IMR-90 (cell line): ENCODE measurements at regions not wholly inside any gene's neighbourhood (a gene's known extent, or its start where the extent isn't known, plus 50 kb on each side); places are given as distances from the start of the nearest gene placed in this dataset.

ENCODE experiments used
- BHLHE40 ChIP-seq: fragments of 150-350 bp; IDR thresholded peaks from 2 replicates; pipeline ENCODE4 v1.6.1; 2016; ENCODE audit warnings: mild to moderate bottlenecking, low read depth, low read length
- CEBPB ChIP-seq: IDR thresholded peaks from 2 replicates; pipeline ENCODE4 v1.6.1; 2012; ENCODE audit warnings: low read depth, low read length, improper control_type of control experiment
- CTCF ChIP-seq: conservative IDR thresholded peaks from 2 replicates; pipeline ENCODE4 v1.5.1; 2012; ENCODE audit warnings: mild to moderate bottlenecking, low read depth, low read length, improper control_type of control experiment
- ELK1 ChIP-seq: fragments of 150-350 bp; IDR thresholded peaks from 2 replicates; pipeline ENCODE4 v1.6.1; 2016; ENCODE audit warnings: low read depth, mild to moderate bottlenecking, low read length, moderate library complexity, borderline replicate concordance
- FOS ChIP-seq: fragments of 150-350 bp; IDR thresholded peaks from 2 replicates; pipeline ENCODE4 v1.6.1; 2016; ENCODE audit warnings: low read depth, low read length
- MAFK ChIP-seq: IDR thresholded peaks from 2 replicates; pipeline ENCODE4 v1.6.1; 2012; ENCODE audit warnings: low read depth, low read length, improper control_type of control experiment
- MXI1 ChIP-seq: IDR thresholded peaks from 2 replicates; pipeline ENCODE4 v1.6.1; 2012; ENCODE audit warnings: low read depth, mild to moderate bottlenecking, low read length, moderate library complexity, borderline replicate concordance
- POLR2A ChIP-seq: IDR thresholded peaks from 2 replicates; pipeline ENCODE4 v1.6.1; 2012; ENCODE audit warnings: mild to moderate bottlenecking, low read depth, low read length
- RAD21 ChIP-seq: IDR thresholded peaks from 2 replicates; pipeline ENCODE4 v1.6.1; 2012; ENCODE audit warnings: low read length, improper control_type of control experiment
- RFX5 ChIP-seq: IDR thresholded peaks from 2 replicates; pipeline ENCODE4 v1.8.0; 2012; ENCODE audit warnings: low read depth, mild to moderate bottlenecking, low read length, moderate library complexity
- USF2 ChIP-seq: fragments of 150-350 bp; IDR thresholded peaks from 2 replicates; pipeline ENCODE4 v1.6.1; 2017; ENCODE audit warnings: mild to moderate bottlenecking, antibody characterized with exemption, low read length, low read depth

- 0 out of 2 replicates have a peak, but pooled peaks have one; percentile 18 for TF ChIP-seq CTCF
- no peak for TF ChIP-seq MXI1
- TF ChIP-seq POLR2A: no peak
- no peak for TF ChIP-seq MAFK
- no peak for TF ChIP-seq FOS
- no peak for TF ChIP-seq BHLHE40
- no peak for TF ChIP-seq ELK1
- TF ChIP-seq CEBPB: no peak
- no peak for TF ChIP-seq RFX5
- no peak for TF ChIP-seq RAD21
- no peak for TF ChIP-seq USF2
Observed at GRCh38 chr18:59839931-59840685, 59.7 kb upstream of the PMAIP1 start.
